ENCODE measurements at regions not wholly inside any gene's neighbourhood (a gene's known extent, or its start where the extent isn't known, plus 50 kb on each side); places are given as distances from the start of the nearest gene placed in this dataset.

GRCh38 chr13:69616396-69616795 is 491.2 kb upstream of the ATXN8OS start:
- no peak for TF ChIP-seq TAF1 (IDR thresholded peaks at IDR 0.05; ENCODE audit: borderline replicate concordance, low read depth, low read length)
- no peak for TF ChIP-seq MXI1 (IDR thresholded peaks at IDR 0.05; ENCODE audit: low read depth, low read length)
- TF ChIP-seq, protein P1, sequence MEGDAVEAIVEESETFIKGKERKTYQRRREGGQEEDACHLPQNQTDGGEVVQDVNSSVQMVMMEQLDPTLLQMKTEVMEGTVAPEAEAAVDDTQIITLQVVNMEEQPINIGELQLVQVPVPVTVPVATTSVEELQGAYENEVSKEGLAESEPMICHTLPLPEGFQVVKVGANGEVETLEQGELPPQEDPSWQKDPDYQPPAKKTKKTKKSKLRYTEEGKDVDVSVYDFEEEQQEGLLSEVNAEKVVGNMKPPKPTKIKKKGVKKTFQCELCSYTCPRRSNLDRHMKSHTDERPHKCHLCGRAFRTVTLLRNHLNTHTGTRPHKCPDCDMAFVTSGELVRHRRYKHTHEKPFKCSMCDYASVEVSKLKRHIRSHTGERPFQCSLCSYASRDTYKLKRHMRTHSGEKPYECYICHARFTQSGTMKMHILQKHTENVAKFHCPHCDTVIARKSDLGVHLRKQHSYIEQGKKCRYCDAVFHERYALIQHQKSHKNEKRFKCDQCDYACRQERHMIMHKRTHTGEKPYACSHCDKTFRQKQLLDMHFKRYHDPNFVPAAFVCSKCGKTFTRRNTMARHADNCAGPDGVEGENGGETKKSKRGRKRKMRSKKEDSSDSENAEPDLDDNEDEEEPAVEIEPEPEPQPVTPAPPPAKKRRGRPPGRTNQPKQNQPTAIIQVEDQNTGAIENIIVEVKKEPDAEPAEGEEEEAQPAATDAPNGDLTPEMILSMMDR (IDR thresholded peaks at IDR 0.05) = no peak
- no peak for TF ChIP-seq SMC3 (IDR thresholded peaks at IDR 0.05; ENCODE audit: low read depth, low read length)
- TF ChIP-seq TEAD4 (IDR thresholded peaks at IDR 0.05; ENCODE audit: borderline replicate concordance, insufficient read depth) = no peak
- TF ChIP-seq NFIC (IDR thresholded peaks at IDR 0.05; ENCODE audit: borderline replicate concordance) = no peak
- TF ChIP-seq JUND (IDR thresholded peaks at IDR 0.05) = no peak
- TF ChIP-seq, protein P2, sequence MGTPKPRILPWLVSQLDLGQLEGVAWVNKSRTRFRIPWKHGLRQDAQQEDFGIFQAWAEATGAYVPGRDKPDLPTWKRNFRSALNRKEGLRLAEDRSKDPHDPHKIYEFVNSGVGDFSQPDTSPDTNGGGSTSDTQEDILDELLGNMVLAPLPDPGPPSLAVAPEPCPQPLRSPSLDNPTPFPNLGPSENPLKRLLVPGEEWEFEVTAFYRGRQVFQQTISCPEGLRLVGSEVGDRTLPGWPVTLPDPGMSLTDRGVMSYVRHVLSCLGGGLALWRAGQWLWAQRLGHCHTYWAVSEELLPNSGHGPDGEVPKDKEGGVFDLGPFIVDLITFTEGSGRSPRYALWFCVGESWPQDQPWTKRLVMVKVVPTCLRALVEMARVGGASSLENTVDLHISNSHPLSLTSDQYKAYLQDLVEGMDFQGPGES (IDR thresholded peaks at IDR 0.05; ENCODE audit: low read depth, low read length) = no peak
- no peak for TF ChIP-seq POLR2AphosphoS5 (IDR thresholded peaks at IDR 0.05; ENCODE audit: low read depth, low read length)
- TF ChIP-seq, protein P3, sequence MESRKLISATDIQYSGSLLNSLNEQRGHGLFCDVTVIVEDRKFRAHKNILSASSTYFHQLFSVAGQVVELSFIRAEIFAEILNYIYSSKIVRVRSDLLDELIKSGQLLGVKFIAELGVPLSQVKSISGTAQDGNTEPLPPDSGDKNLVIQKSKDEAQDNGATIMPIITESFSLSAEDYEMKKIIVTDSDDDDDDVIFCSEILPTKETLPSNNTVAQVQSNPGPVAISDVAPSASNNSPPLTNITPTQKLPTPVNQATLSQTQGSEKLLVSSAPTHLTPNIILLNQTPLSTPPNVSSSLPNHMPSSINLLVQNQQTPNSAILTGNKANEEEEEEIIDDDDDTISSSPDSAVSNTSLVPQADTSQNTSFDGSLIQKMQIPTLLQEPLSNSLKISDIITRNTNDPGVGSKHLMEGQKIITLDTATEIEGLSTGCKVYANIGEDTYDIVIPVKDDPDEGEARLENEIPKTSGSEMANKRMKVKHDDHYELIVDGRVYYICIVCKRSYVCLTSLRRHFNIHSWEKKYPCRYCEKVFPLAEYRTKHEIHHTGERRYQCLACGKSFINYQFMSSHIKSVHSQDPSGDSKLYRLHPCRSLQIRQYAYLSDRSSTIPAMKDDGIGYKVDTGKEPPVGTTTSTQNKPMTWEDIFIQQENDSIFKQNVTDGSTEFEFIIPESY (IDR thresholded peaks at IDR 0.05; ENCODE audit: borderline replicate concordance, low read depth) = no peak

Data from SK-N-SH (cell line).